Endothelial cell (in vitro differentiated cells): ENCODE measurements at regions not wholly inside any gene's neighbourhood (a gene's known extent, or its start where the extent isn't known, plus 50 kb on each side); places are given as distances from the start of the nearest gene placed in this dataset.

ENCODE experiments used
- DNase-seq: peaks from one replicate; pipeline ENCODE4 v3.0.0; 2021; ENCODE audit warnings: low spot score
- H3K27ac Mint-ChIP-seq: one replicate; pipeline ENCODE4 v1.8.0; 2021; ENCODE audit warnings: mixed read lengths, inconsistent platforms; ENCODE audit not compliant: unreplicated experiment
- H3K27me3 Mint-ChIP-seq: one replicate; pipeline ENCODE4 v1.8.0; 2021; ENCODE audit warnings: mild to moderate bottlenecking, moderate library complexity, mixed read lengths, inconsistent platforms; ENCODE audit not compliant: unreplicated experiment
- H3K36me3 Mint-ChIP-seq: one replicate; pipeline ENCODE4 v1.8.0; 2021; ENCODE audit warnings: mild to moderate bottlenecking, low read depth, mixed read lengths, inconsistent platforms; ENCODE audit not compliant: unreplicated experiment
- H3K4me1 Mint-ChIP-seq: one replicate; pipeline ENCODE4 v1.8.0; 2021; ENCODE audit warnings: mild to moderate bottlenecking, mixed read lengths, inconsistent platforms; ENCODE audit not compliant: unreplicated experiment
- H3K4me3 Mint-ChIP-seq: one replicate; pipeline ENCODE4 v1.8.0; 2021; ENCODE audit warnings: mild to moderate bottlenecking, mixed read lengths, inconsistent platforms; ENCODE audit not compliant: unreplicated experiment
- H3K9me3 Mint-ChIP-seq: one replicate; pipeline ENCODE4 v1.8.0; 2021; ENCODE audit warnings: mixed read lengths, inconsistent platforms; ENCODE audit not compliant: unreplicated experiment
- TF ChIP-seq, protein P1 (sequence below): fragments of 200-600 bp; sonication (generic); IDR thresholded peaks from one replicate; pipeline ENCODE4 v1.5.0; 2021; ENCODE audit warnings: antibody characterized with exemption; ENCODE audit not compliant: unreplicated experiment

DNA sequence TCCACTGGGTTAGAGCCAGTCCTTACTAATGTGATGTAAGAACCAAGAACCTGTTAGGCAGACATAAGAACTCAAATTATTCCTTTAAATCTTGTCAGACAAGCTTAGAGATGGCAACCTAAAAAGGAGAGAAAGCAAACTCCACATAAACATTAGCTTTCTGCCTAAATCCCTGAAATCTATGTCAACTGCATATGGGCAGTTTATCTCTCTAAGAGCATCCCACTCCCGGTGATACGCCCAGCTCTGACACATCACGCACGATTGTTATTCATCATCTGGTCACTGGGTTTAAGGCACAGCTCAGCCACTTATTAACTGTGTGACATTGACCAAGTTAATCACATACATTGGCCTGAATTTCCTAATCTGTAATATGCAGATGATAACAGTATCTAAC, 323.7 kb downstream of the HHIPL2 start:
- H3K4me1 Mint-ChIP-seq = no peaks in the 10 kb centered on the region
- H3K4me3 Mint-ChIP-seq = no peak overlapping the region
- no peak overlapping the region for H3K27ac Mint-ChIP-seq
- peaks cover 6% of the 10 kb centered on the region for H3K36me3 Mint-ChIP-seq
- H3K9me3 Mint-ChIP-seq = no peaks in the 10 kb centered on the region
- peaks cover 5% of the 10 kb centered on the region for H3K27me3 Mint-ChIP-seq
- no peak for DNase-seq
- TF ChIP-seq, protein P1, sequence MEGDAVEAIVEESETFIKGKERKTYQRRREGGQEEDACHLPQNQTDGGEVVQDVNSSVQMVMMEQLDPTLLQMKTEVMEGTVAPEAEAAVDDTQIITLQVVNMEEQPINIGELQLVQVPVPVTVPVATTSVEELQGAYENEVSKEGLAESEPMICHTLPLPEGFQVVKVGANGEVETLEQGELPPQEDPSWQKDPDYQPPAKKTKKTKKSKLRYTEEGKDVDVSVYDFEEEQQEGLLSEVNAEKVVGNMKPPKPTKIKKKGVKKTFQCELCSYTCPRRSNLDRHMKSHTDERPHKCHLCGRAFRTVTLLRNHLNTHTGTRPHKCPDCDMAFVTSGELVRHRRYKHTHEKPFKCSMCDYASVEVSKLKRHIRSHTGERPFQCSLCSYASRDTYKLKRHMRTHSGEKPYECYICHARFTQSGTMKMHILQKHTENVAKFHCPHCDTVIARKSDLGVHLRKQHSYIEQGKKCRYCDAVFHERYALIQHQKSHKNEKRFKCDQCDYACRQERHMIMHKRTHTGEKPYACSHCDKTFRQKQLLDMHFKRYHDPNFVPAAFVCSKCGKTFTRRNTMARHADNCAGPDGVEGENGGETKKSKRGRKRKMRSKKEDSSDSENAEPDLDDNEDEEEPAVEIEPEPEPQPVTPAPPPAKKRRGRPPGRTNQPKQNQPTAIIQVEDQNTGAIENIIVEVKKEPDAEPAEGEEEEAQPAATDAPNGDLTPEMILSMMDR = no peak

DNA sequence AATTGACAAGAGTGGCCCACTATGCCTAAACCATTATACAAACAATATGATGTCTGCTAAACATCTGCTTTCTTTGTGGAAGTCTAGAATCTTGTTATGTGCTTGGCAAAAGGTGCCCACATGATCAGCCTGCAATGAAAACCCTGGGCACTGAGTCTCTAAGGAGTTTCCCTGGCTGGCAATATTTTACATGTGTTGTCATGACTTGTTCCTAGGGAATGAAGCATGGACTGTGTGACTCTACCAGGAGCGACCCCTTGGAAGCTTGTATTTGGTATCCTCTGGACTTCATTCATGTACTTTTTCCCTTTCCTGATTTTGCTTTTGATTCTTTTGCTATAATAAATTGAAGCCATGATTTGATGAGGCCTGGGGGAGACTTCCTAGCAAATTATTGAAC, 324.9 kb downstream of the HHIPL2 start:
- Mint-ChIP-seq H3K27me3 (peaks cover 5% of the 10 kb centered on the region), H3K4me3 (no peak overlapping the region), H3K9me3 (no peaks in the 10 kb centered on the region), H3K4me1 (no peaks in the 10 kb centered on the region), H3K27ac (no peak overlapping the region), H3K36me3 (peaks cover 6% of the 10 kb centered on the region)
- TF ChIP-seq, protein P1 = no peak
- no peak for DNase-seq

DNA sequence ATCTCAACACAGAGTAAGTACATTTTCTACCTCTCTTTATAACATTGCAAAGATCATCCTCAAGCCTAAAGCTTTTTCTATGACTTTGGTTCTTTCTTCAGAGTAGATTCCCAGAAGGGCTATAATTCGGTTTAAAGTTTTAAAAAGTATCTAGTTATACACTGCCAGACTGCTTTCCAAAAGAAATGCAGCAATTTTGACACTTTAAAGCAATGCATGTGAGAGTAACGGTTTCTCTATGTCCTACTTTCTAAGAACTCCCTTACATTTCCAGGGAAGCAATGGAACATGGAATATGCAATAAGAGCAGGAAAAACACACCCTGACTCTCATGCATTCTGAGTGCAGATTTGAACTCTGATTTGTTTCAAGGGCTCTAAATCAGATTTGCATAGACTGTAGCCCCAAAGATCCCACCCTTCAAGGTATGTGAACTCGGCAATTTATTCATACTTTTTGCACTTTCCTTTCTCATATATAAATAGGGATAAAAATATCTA, 331.6 kb downstream of the HHIPL2 start:
- Mint-ChIP-seq H3K27ac (no peak overlapping the region), H3K4me1 (peaks cover 4% of the 10 kb centered on the region), H3K27me3 (peaks cover 3% of the 10 kb centered on the region), H3K9me3 (no peaks in the 10 kb centered on the region), H3K4me3 (no peak overlapping the region), H3K36me3 (peaks cover 6% of the 10 kb centered on the region)
- TF ChIP-seq, protein P1 = no peak
- DNase-seq = no peak

DNA sequence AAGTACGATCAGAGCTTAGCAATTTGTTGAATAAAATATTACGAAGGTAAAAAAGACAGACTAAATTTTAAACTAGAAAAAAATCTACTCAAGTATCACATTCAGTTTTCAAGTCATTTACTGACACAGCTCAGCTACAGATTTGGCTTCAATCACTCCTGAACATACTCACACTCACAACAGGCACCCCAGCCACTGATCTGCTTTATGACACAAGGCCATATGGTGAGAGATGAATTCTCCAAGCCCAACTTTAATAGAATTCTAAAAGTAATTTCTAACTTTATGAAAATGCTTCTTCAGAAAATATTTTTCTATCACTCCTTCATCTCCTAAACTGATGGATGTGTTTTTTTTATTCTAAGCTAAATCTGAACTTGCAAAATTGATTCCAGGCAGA, 337.1 kb downstream of the HHIPL2 start:
- TF ChIP-seq, protein P1 = no peak
- Mint-ChIP-seq H3K36me3 (no peaks in the 10 kb centered on the region), H3K27ac (no peak overlapping the region), H3K4me3 (no peak overlapping the region), H3K9me3 (no peaks in the 10 kb centered on the region), H3K27me3 (no peaks in the 10 kb centered on the region), H3K4me1 (peaks cover 2% of the 10 kb centered on the region)
- no peak for DNase-seq

DNA sequence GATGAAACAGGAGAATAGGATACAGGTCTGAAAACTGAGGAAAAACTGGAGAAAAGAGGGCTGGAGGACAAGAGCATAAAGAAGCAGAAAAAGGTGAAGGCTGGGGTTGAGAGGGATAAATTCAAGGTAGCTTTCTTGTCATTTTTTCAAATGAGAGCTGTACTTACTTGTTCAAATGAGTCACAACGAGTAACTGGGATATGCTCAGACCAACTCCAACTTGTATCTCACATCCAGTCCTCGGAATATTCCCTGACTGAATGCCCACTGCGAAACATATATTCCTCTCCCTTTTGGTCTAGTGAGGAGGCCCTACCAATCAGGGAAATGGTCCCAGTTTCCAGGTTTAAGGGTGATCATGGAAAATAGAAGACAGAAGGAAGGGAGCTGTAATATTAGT, 343.4 kb downstream of the HHIPL2 start:
- H3K4me1 Mint-ChIP-seq = peaks cover 2% of the 10 kb centered on the region
- H3K4me3 Mint-ChIP-seq = no peak overlapping the region
- no peaks in the 10 kb centered on the region for H3K36me3 Mint-ChIP-seq
- no peak for DNase-seq
- TF ChIP-seq, protein P1 = no peak
- no peaks in the 10 kb centered on the region for H3K9me3 Mint-ChIP-seq
- H3K27ac Mint-ChIP-seq = no peak overlapping the region
- no peaks in the 10 kb centered on the region for H3K27me3 Mint-ChIP-seq
